NCI-H1930 (cell line): ENCODE measurements at regions not wholly inside any gene's neighbourhood (a gene's known extent, or its start where the extent isn't known, plus 50 kb on each side); places are given as distances from the start of the nearest gene placed in this dataset.
A peak's percentile ranks its signal among the peaks of the same experiment; 100 is the strongest.
"Not testable (repeated sequence)": the region's sequence is repeated elsewhere in the genome, so short reads cannot be mapped to it uniquely, and the experiment has no call there.

Experiments used
- DNase-seq, 2 experiments: peaks; one replicate each; lab custom pipeline; 2025; lab: John Stamatoyannopoulos, UW

DNA sequence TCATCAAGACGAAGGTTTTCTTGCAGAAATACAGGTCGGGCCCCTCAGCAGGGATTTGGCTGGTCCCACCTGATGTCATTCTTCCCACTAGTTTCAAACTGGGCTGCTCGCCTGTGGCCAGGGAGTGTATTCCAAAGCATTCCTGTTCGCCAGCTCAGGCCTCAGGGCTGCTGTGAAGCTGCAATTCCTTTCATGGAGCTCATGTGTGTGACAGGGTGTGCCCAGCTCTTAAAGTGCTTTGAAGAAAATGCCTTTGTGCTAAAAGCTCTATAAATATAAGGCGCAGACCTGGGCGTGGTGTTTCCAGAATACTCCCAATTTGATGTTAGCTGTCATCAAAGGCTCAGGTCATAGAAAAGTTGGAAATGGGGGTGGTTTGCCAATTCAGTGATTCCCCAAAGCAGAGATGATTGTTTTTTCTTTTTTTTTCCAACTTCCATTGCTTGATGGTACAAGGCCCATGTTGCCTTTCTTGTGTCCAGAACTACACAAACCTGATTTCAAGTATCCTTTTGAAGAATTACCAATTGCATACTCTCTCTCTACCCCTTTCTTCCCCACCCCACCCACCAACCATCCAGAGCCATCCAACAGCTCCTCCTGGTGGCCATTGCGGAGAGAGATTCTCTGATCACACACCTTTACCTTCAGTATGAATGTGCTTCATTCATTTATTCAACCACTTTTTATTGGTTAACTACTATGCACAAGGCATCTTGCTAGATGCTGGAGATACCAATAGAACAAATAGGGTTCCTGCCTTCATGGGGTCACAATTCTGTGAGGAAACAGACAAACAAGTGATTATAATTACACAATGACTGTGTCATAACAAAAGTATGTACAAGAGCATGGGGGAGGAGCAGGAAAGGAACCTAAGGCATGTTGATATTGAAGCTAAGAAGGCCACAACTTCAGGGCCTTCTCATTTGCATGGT lies 297.3 kb upstream of the LYZL1 start:
- DNase-seq: peak in 1 of 2 experiments; percentile 1

DNA sequence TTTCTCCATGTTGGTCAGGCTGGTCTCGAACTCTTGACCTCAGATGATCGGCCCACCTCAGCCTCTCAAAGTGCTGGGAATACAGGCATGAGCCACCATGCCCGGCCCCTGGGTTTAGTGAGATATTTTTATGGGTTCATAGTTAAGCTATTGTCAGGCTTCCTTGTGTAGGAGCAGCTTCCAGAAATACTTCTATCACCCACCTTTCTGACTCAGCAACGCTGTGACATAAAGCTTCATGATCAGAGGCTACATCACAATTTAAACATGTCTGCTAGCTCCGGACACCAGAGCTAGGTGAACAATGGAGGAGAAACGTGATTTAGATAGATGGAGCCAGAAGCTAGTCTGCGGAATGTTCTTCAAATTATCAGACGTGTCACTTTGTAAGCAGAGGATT lies 295.8 kb upstream of the LYZL1 start:
- DNase-seq: no peak

DNA sequence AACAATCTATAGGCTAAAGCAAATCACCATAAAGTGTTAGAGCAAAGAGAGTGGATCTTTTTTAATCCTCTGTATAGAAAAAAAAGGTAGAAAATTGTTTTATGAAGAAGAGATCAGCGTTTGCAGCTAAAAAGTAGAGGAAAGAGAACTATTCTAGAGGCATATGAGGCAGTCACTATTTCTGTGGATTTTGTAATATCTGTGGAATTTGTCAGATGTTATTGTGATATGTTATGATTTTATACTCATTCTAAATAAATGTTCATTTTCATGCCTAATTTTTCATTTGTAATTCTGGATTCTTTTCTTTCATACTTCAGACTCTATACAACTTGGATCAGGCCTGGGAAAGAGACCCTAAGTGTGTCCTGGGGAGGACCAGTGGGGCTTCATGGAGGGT lies 295.0 kb upstream of the LYZL1 start:
- DNase-seq: no peak

DNA sequence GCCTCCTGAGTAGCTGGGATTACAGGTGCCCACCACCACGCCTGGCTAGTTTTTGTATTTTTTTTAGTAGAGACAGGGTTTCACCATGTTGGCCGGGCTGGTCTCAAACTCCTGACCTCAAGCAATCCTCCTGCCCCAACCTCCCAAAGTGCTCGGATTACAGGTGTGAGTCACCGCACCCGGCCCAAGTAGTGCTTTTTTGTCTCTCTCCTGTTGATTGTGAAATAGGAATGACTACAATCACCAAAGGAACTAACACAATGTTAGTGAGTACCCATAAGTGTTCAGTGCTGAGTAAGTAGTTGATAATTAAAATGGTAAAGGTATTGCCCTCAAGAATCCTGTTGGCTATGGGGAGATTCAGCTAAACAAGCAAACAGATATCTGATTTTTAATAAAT lies 294.1 kb upstream of the LYZL1 start:
- DNase-seq: not testable (repeated sequence)

DNA sequence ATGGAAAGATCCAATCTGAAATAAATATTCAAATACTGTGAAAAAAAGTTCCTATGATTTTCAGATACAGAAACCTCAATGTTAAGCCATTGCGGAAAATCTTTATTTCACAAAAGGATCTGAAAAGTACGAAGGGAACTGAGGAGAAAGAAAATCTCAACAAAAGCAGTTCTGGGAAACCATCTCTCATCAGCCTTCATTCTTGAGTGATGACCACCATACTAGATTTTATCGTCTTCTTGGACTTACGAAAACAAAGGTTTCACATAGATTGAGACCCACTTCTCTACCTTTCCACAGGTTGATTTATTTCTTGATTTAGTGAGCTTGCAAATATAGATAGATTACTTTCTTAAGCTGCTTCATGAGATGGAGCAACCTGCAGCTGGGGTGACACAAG lies 293.4 kb upstream of the LYZL1 start:
- no peak for DNase-seq

DNA sequence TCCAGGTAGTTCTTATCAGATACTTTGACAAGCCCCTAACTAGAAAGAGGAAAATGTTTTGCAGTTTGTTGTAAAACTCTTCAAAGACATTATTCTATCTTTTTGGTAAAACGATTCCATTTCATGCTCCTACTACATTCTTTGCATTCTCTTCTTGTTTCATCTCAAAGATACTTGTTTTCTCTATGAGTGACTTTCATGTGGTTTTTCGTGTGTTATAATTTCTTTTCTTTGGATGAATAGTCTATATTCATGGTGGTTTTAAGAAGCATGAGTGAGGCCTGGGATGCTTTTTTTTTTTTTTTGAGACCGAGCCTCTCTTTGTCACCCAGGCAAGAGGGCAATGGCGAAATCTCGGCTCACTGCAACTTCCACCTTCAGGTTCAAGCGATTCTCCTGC lies 292.5 kb upstream of the LYZL1 start:
- no peak for DNase-seq

DNA sequence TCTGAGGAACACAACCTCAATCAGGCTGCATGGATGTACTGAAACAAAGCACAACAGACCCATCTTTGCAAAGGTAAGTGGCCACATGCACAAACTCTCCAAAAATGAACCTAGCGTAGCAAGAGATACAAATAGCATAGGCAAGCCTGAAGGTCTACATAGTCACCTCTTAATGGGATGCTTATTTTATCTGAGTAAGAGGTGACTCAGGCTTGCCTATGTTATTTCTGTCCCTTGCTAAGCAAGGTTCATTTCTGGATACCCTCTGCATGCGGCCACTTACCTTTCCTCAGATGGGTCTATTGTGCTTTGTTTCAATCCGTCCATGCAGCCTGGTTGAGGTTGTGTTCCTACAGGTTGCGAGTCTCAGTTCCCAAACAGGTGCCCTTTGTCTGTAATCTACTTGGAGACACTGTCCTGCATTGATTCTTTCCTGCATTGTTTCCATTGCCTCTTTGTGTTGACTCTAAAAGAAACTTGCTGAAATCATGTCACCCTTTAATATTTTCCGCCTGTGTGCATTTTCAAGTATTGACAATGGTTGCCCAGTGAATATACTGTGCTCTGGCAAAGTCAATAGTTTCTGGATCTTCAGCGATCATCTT lies 291.8 kb upstream of the LYZL1 start:
- no peak for DNase-seq

DNA sequence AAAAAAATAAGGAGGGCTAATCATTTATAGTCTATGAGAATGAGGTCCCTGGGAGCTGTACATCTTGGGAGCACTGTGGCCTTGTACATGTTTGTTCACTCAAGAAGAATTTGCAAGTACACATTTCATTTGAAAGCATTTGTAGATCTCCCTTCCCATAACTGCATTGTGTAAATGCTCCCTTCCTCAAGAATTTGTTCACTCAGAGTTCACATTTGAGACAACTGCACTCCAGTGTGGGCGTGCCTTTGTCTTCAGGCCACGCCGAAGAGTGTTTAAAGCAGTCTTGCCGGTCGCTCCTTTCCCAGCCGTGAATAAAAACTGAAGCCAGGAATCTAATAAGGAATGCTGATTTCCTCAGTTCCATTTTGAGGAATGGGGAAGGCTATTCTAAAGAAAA lies 291.1 kb upstream of the LYZL1 start:
- no peak for DNase-seq

DNA sequence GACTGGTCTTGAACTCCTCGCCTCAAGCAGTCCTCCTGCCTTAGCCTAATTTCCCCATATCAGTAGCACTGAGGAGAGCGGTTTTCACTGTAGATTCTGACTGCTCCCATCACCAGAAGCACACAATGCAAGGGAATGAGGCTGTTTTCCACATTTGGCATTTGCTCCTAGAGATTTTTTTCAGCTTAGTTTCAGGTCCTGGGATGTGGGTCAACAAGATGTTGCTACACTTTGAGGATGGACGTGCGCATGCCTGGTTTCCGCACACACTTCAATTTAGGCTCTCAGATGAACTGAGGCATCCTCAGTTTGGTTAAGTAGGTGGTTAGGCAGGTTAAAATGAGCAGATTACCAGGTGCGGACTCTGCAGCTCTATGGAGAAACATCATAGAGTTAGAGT lies 287.1 kb upstream of the LYZL1 start:
- no peak for DNase-seq

DNA sequence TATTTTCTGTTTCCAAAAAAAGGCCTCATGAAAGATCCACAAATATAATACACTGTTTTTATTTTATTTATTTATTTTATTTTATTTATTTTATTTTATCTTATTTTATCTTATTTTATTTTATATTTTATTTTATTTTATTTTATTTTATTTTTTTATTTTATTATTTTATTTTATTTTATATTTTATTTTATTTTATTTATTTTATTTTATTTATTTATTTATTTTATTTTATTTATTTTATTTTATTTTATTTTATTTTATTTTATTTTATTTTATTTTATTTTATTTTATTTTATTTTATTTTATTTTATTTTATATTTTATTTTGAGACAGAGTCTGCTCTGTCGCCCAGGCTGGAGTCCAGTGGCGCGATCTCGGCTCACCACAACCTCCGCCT lies 285.9 kb upstream of the LYZL1 start:
- DNase-seq: not testable (repeated sequence)

DNA sequence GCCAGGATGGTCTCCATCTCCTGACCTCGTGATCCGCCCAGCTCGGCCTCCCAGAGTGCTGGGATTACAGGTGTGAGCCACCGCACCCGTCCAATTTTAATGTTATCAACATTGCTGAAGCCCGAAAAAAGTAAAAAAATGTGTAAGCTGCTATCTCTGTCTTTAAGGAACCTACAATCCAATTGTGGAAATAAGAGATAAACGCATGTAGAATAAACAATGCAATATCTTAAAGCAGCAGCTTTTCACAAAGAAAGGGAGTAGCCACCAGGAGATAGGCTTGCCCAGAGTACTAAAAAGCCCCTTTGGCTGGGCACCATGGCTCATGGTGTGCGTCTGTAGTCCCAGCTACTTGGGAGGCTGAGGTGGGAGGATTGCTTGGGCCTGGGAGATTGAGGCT lies 282.9 kb upstream of the LYZL1 start:
- DNase-seq: no peak

DNA sequence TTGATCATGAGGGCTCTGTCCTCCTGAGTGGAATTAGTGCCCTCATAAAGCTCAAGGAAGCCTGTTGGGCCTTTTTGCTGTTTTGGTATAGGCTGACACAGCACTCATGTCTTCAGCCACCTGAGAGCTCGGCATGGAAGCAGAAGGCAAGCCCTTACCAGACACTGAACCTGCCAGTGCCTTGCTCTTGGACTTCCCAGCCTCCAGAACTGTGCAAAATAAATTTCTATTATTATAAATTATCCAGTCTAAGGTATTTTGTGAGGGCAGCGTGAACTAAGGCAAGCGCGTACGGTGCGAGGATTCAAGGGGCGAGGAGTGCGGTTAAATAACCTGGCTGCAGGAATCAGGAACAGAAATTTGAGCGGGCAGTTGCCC lies 281.5 kb upstream of the LYZL1 start:
- no peak for DNase-seq

DNA sequence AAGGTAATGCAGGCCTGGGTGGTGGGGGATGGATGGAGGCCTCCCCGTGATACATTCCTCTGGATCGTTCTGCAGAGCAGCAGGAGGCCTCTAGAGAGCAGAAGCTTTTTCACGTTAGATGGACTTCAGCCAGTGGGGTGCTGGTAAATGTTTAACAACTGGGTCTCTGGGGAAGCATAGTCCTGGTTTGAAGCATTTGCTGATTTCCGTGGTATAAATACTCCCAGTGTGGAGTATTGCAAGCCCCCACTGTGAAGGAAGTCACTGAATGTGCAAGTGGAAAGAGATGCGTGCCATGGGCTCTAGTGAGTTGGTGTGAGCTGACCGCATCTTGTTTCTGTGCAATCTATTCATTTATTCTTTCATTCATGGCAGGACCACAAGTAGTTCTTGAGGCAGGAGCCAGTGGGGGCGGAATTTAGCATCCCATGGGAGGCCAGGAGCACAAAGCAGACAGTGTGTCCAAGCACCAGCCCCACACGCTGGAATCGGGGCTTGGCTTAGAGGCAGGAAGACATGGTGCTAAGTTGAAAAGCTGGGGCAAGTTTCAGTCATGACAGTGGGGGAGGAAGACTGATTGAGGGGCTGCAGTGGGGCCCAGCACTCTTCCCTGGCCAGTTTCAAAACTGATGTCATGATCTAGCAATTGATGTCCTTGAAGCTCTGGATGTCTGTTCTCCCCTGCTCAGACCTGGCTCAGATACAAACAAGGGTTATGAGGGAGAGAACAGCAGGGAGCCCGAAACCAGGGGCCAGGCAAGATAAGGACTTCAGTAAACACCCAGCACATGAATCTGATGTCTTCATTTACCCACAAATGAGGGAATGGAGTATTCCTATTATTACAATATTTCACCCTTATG lies 280.9 kb upstream of the LYZL1 start:
- DNase-seq: no peak

DNA sequence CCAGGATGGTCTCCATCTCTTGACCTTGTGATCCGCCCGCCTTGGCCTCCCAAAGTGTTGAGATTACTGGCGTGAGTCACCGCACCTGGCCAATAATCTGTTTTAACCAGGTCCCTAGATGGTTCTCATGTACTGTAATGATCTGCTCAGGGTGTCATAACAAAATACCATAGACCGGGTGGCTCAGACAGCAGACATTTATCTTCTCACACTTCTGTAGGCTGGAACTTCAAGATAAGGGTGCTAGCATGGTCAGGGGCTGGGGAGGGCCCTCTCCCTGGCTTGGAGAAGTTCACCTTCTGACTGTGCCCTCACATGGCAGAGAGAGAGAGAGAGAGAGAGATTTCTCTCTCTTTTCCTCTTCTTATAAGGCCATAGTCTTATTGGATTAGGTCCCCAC lies 279.4 kb upstream of the LYZL1 start:
- no peak for DNase-seq

DNA sequence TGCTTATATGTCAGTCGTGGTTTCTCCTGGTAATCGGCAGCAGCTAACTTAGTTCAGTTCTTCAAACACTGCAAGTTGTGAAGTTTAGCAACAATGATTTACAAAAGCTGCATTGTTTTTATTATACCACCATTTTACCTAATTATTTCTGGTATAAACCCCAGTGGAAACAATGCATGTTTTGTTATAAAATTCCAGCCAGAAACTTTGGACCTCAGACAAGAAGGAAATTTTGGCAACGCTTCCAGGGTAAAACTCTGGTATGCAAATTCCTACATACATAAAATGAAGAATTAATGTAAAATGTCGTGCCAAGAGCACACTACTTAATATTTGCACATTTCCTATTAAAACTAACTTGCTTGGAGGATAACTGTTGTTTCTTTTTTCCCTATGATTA lies 277.4 kb upstream of the LYZL1 start:
- DNase-seq: no peak

DNA sequence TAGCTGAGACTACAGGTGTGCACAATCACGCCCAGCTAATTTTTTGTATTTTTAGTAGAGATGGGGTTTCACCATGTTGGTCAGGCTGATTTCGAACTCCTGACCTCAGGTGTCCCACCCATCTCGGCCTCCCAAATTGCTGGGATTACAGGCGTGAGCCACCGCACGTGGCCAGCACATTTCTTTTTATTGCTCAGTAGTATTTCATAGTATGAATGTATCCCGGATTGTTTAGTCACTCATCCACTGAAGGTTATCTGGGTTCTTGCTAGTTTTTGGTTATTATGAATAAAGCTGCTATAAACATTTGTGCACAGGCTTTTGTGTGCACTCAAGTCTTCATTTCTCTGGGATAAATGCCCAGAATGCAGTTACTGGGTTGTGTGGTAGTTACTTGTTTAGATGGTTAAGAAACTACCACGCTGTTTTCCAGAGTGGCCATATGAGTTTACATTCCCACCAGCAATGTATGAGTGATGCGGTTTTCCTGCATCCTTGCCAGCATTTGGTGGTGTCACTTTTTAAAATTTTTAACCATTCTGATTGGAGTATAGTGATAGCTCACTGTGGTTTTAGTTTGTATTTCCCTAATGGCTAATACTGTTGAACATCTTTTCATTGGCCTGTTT lies 275.8 kb upstream of the LYZL1 start:
- no peak for DNase-seq

DNA sequence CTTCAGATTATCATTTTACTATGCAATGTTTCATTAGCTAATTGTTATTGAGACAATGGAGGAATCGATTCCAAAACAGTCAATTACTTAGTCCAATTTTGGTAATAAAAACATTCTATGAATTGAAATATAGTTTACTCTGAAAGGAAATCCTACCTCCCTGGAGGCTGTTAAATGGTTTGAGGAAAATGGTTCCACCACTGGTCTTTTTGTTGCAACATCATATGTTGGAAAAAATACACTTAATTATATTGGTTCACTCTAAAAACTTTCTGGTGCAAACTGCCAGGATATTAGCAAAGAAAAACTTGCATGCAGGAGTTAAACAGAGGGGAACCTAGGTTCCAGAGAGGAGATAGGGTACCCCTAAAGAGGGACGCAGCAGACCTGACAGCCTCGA lies 267.3 kb upstream of the LYZL1 start:
- DNase-seq: no peak

DNA sequence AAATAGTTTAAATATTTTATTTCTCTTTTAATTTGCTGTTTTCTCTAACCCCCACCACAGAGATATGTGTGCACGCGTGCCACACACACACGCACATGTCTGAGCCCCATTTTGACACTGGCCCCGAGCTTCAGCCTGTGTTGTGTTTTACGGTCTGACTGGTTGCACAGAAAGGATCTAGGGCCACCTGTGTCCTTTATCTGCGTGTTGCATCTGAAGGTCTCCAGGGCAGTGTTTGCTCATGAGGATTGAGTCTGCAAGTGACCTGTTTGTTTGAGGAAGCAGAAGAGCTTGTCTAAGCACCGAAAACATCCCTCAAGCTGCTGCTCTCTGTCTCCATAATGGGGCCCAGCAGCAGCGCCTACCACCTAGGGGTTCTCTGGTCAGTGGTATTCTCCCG lies 266.4 kb upstream of the LYZL1 start:
- DNase-seq: no peak

DNA sequence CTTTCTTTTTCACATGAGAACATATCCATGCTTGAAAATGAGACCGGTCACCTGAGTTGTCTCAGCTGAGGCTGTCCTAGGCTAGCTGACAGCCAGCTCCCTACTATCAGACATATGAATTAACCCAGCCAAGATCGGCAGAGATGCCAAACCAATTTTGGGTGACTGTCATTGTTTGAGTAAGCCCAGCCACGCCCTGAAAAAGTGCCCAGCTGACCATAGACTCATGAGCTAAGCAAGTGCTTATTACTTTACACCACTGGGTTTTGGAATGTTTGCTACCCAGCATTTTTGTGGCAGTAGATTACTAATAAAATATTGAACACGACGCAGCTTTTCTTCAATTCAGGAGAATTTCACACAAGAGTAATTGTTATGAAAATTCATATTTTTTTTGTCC lies 265.2 kb upstream of the LYZL1 start:
- DNase-seq: no peak

DNA sequence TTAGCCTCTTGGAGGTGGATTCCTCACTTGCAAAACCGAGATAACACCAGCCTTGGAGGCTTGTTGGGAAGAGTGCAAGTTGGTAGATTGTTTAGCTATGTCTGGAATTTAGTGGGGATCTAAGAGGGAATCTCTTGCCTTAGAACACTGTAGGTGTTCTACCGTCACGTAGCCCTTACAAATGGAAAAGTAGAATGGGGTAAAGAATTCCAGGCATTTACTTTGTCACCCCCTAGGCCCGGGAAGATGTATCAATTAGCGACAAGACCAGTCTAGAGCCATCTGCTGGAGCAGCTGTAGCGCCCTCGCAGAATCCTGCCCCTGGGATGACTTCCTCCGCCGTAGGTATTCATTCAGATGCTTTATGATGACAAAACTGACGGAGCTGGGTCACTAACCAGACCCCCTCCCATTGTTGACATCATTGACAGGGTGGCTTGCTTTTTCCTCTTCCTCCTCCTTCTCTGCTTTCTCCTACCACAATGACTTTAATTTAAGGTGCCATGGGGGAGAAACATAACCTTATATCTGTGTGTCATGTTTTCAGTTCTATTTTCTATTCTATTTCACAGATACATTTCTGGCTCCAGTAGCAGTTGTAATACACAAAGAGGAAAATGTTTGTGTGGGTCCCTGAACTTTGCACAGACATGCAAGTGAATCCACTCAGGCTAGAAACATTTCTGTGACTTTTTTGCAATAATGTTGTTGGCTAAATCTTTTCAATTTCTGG lies 262.6 kb upstream of the LYZL1 start:
- no peak for DNase-seq

DNA sequence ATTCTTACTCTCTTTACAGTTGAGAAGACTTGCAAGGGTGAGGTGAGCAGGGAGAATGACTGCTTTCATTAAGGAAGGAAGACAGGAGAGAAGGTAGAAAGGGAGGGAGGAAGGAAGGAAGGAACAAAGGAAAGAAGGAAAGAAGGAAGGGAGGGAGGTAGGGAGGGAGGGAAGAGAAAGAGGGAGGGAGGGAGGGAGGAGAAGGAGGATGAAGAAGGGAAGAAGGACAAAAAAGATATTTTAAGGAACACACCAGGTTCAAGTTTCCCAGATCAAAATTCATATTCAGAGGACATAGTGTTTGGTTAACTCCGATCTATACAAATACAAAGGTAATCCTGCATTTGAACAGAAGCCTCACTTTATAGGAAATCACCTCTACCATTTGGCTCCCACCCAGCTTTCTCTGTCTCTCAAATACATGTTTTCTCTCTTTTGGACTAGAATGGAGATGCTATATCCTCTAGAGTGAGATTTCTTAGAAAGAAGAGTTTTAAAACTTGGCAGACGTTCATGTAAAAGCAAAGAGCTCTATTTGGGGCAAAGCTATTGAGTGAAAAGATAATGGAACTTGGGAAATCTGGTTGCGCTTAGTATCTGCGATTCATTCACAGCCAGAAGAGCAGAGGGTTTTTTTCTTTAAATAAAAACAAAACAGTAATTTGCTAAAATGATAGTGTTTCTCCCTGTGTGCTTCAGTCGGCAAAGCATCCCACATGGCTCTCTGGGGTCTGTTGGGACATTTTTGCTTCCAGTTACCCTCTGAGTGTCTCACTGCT lies 261.9 kb upstream of the LYZL1 start:
- DNase-seq: no peak
